ENCODE measurements at regions not wholly inside any gene's neighbourhood (a gene's known extent, or its start where the extent isn't known, plus 50 kb on each side); places are given as distances from the start of the nearest gene placed in this dataset.

- Mint-ChIP-seq H3K36me3 (peaks cover 0 to 7% of the 10 kb centered on the region in 2 donors), H3K27ac (no peak overlapping the region), H3K9me3 (peaks cover 6 to 9% of the 10 kb centered on the region in 2 donors)
- DNase-seq (ENCODE audit: low spot score in 2 of 2): no peak
- no peak for ATAC-seq
Observed at GRCh38 chrX:123013141-123013540, 170.9 kb upstream of the GRIA3 start.

DNA sequence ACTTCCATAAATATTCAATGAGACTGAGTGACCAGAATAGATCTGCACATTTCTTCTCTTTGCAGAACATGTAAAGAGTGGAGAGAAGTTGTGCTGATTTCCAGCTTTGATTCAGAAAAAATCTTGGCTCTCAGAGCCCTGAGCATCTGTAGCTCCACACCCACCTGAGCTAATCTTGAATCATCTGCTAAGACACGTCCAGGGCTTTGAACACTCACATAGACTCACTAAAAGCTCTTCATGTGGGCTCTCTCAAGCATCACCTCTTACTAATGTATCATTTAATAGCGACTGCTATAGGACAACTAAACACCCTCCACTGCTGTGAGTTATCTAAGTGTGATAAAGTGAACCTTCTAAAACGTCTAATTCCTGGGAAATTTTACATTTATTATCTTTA, 147.7 kb upstream of the GRIA3 start:
- no peaks in the 10 kb centered on the region for H3K36me3 Mint-ChIP-seq
- H3K27ac Mint-ChIP-seq: no peak overlapping the region
- no peak for ATAC-seq
- H3K9me3 Mint-ChIP-seq: peaks cover 3% of the 10 kb centered on the region in 2 donors
- DNase-seq (ENCODE audit: low spot score in 2 of 2): no peak

- no peak for ATAC-seq
- no peak overlapping the region for H3K27ac Mint-ChIP-seq
- no peak for DNase-seq (ENCODE audit: low spot score in 2 of 2)
- H3K9me3 Mint-ChIP-seq: no peaks in the 10 kb centered on the region
- no peaks in the 10 kb centered on the region for H3K36me3 Mint-ChIP-seq
Observed at GRCh38 chrX:123049071-123049625, 134.9 kb upstream of the GRIA3 start.

GRCh38 chrX:123060986-123061385, 123.1 kb upstream of the GRIA3 start:
- no peaks in the 10 kb centered on the region for H3K36me3 Mint-ChIP-seq
- no peak for ATAC-seq
- H3K27ac Mint-ChIP-seq: no peak overlapping the region
- DNase-seq (ENCODE audit: low spot score in 2 of 2): no peak
- no peaks in the 10 kb centered on the region for H3K9me3 Mint-ChIP-seq

DNA sequence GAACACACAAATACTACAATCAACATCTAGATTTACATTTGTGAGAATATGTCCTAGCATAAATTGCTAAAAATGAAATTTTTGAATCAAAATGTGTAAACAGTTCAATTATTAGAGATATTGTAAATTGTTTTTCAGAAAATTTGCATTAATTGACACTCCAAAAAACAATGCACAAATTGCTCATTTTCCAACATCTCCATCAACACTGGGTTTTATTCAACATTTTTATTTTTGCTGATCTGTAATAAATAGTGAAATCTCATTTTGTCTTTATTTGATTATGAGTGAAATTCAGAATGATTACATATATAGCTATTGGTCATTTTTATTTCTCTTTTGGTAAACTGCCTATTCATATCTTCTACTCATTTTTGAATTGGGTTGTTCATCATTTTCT, 120.0 kb upstream of the GRIA3 start:
- H3K27ac Mint-ChIP-seq: no peak overlapping the region
- no peaks in the 10 kb centered on the region for H3K9me3 Mint-ChIP-seq
- DNase-seq (ENCODE audit: low spot score in 2 of 2) (no peak), ATAC-seq (no peak)
- H3K36me3 Mint-ChIP-seq: no peaks in the 10 kb centered on the region

DNA sequence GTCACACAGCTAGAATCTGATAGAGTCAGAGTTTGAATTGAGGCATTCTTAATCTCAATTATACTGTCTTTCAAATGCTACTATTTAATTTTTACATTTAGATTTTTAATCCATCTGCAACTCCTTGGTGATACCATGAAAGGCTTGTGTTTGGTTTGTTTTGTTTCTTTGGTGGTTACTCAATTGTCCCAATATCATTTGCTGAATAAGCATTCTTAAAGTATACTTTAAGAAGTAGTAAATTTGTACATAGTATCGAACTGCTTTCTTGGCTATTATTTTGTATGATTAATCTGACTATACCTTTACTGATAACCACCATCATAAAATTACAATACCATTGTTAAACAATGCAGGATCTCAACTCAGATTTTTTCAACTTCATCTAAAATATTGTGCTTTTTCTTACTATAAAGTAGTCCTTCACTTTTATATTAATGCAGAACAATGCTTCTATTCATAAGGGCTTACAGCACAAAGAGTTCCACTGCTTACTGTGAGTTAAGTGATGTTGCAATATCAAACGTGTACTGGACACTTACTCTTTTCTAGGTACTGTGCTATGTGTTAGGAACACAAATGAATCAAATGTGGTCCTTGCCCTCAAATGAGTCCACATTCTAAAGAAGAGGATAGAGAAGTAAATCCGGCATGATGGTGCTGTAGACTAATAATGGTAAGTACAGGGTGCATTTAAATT, 111.2 kb upstream of the GRIA3 start:
- H3K9me3 Mint-ChIP-seq: no peaks in the 10 kb centered on the region
- ATAC-seq: no peak
- no peak for DNase-seq (ENCODE audit: low spot score in 2 of 2)
- no peaks in the 10 kb centered on the region for H3K36me3 Mint-ChIP-seq
- H3K27ac Mint-ChIP-seq: no peak overlapping the region

- H3K9me3 Mint-ChIP-seq: no peaks in the 10 kb centered on the region
Observed at GRCh38 chrX:123075947-123076561, 108.0 kb upstream of the GRIA3 start.

DNA sequence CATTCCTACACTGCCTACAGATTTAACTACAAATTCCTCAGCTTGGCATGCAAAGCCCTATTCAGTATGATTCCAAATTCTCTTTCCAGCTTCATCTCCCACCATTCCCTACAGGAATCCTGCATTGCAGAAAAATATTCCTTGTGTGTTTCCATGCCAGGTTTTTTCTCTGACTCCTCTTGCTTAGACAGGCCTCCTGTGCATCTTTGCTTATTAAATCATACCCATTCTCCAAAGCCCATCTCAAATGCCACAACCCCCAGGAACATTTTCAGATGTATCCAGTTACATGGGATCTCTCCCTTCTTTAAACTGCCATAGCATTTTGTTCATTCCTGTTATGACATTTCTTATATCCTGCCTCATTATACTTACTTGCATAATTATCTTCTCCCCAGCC, 106.4 kb upstream of the GRIA3 start:
- H3K27ac Mint-ChIP-seq: no peak overlapping the region
- no peaks in the 10 kb centered on the region for H3K9me3 Mint-ChIP-seq
- no peaks in the 10 kb centered on the region for H3K36me3 Mint-ChIP-seq
- DNase-seq (ENCODE audit: low spot score in 2 of 2) (no peak), ATAC-seq (no peak)

More at GRCh38 chrX:123075947-123076561, 108.0 kb upstream of the GRIA3 start:
- H3K27ac Mint-ChIP-seq: no peak overlapping the region
- ATAC-seq (no peak), DNase-seq (ENCODE audit: low spot score in 2 of 2) (no peak)
- no peaks in the 10 kb centered on the region for H3K36me3 Mint-ChIP-seq

GRCh38 chrX:123080065-123080464, 104.0 kb upstream of the GRIA3 start:
- Mint-ChIP-seq H3K27ac (no peak overlapping the region), H3K36me3 (no peaks in the 10 kb centered on the region), H3K9me3 (peaks cover 0 to 4% of the 10 kb centered on the region in 2 donors)
- ATAC-seq (no peak), DNase-seq (ENCODE audit: low spot score in 2 of 2) (no peak)

DNA sequence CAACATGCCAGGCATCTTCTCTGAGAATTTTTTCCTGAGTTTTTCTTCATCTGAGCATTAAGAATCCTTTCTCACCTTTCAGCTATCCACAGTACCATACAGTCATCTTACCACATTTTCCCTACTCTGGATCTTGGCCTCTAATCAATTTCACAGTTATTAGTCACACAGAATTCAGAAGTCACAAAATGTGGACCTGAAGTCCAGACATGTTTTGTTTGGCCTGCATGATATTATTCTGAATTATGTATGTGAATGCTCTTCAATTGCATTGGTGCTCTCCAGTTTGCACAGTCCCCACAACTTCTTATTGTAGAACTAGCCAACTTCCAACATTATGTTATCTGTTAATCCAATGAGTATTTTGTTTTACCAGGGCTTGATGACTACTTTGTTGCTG, 102.3 kb upstream of the GRIA3 start:
- no peak overlapping the region for H3K27ac Mint-ChIP-seq
- no peak for ATAC-seq
- no peaks in the 10 kb centered on the region for H3K36me3 Mint-ChIP-seq
- peaks cover 0 to 8% of the 10 kb centered on the region in 2 donors for H3K9me3 Mint-ChIP-seq
- no peak for DNase-seq (ENCODE audit: low spot score in 2 of 2)

DNA sequence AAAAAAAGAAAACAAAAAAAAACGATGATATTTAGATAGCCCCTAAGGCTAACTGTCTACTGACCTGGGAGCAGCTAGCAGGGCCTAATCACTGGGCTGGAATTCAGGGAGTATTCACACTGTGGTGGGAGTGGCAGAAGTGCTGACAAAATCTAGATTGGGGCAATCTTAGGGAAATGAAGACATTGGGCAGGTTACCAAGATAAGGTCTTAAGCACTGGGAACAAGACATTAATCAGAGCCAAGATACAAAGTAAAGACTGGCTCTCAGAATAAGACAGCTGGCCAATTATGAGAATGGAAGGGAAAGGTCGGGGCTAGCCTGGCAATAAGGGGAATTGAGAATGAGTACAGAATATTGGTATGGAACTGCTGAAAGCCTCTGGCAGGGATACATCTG, 100.2 kb upstream of the GRIA3 start:
- ATAC-seq: no peak
- DNase-seq (ENCODE audit: low spot score in 2 of 2): no peak
- Mint-ChIP-seq H3K9me3 (peaks cover 0 to 8% of the 10 kb centered on the region in 2 donors), H3K27ac (no peak overlapping the region), H3K36me3 (no peaks in the 10 kb centered on the region)

- Mint-ChIP-seq H3K36me3 (no peaks in the 10 kb centered on the region), H3K9me3 (peaks cover 0 to 8% of the 10 kb centered on the region in 2 donors), H3K27ac (no peak overlapping the region)
- DNase-seq (ENCODE audit: low spot score in 2 of 2) (no peak), ATAC-seq (no peak)
Observed at GRCh38 chrX:123084797-123085196, 99.3 kb upstream of the GRIA3 start.

GRCh38 chrX:123085311-123085940, 98.7 kb upstream of the GRIA3 start:
- H3K36me3 Mint-ChIP-seq: no peaks in the 10 kb centered on the region
- no peak for ATAC-seq

DNA sequence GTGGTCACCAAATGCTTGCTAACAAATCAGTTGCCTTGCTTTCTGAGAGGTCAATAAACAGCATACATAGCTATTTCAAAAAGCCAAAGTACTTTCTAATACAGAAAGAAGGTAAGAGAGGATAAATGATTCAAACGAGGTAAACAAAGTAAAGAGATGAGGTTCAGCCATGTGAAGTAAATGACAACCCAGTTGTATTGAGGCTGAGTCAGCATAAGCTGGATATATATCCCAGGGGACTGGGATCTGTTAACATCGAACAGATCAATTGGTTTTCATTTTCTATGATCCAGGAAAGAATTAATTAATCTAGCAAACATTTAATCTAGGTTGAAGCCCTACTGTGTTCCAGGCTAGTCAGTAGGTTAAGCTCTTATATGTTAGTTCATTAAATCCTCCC, 97.3 kb upstream of the GRIA3 start:
- Mint-ChIP-seq H3K36me3 (no peaks in the 10 kb centered on the region), H3K27ac (no peak overlapping the region), H3K9me3 (peaks cover 0 to 8% of the 10 kb centered on the region in 2 donors)
- ATAC-seq (no peak), DNase-seq (ENCODE audit: low spot score in 2 of 2) (no peak)

More at GRCh38 chrX:123085311-123085940, 98.7 kb upstream of the GRIA3 start:
- H3K9me3 Mint-ChIP-seq: peaks cover 0 to 8% of the 10 kb centered on the region in 2 donors
- H3K27ac Mint-ChIP-seq: no peak overlapping the region
- DNase-seq (ENCODE audit: low spot score in 2 of 2): no peak

- DNase-seq (ENCODE audit: low spot score in 2 of 2) (no peak), ATAC-seq (no peak)
- Mint-ChIP-seq H3K27ac (no peak overlapping the region), H3K36me3 (no peaks in the 10 kb centered on the region), H3K9me3 (peaks cover 0 to 8% of the 10 kb centered on the region in 2 donors)
Observed at GRCh38 chrX:123087326-123087725, 96.8 kb upstream of the GRIA3 start.

GRCh38 chrX:123088331-123088730, 95.7 kb upstream of the GRIA3 start:
- Mint-ChIP-seq H3K9me3 (peaks cover 0 to 8% of the 10 kb centered on the region in 2 donors), H3K27ac (no peak overlapping the region), H3K36me3 (no peaks in the 10 kb centered on the region)
- ATAC-seq (no peak), DNase-seq (ENCODE audit: low spot score in 2 of 2) (no peak)

DNA sequence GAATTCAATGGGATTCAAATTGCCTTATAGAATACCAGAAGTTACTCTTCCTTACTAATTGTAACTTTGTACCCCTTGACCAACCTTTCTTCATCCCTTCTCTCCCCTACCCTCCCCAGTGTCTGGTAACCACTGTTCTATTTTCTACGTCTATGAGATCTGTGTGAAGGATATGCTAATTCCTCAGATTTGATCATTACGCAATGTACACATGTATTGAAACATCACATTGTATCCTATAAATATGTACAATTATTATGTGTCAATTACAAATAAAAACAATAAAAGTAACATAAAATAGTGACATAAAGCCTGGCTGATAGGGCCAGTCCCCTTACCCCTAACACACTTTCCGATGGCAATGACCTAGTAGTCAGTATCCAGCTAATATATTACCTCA, 95.1 kb upstream of the GRIA3 start:
- Mint-ChIP-seq H3K27ac (no peak overlapping the region), H3K36me3 (no peaks in the 10 kb centered on the region), H3K9me3 (peaks cover 0 to 8% of the 10 kb centered on the region in 2 donors)
- ATAC-seq (no peak), DNase-seq (ENCODE audit: low spot score in 2 of 2) (no peak)

Data from activated naive CD4-positive, alpha-beta T cell treated with anti-CD3 and anti-CD28 coated beads, Interleukin-2, amount 50 U/mL, for 72 hours (primary cell).